ENCODE measurements at regions not wholly inside any gene's neighbourhood (a gene's known extent, or its start where the extent isn't known, plus 50 kb on each side); places are given as distances from the start of the nearest gene placed in this dataset.

DNA sequence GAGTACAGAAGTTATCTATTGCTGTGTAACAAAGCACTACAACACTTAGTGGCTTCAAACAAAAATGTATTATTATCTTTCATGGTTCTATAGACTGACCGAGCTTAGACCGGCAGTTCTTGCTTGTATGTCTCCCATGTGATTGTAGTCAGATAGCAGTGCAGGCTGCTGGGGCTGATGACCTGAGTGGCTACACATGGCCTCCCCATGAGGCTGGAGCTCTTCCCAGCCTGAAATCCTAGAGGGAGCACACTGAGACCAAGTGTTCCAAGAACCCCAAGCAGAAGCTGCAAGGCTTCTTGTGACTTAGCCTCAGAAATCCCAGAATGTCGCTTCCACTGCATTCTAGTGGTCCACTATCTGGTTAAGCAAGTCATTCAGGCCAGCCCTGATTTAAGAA is 141.2 kb upstream of the TLE3 start:
- TF ChIP-seq POLR2AphosphoS5 (IDR thresholded peaks at IDR 0.05; ENCODE audit: low read depth, low read length): no peak
- TF ChIP-seq, protein P1, sequence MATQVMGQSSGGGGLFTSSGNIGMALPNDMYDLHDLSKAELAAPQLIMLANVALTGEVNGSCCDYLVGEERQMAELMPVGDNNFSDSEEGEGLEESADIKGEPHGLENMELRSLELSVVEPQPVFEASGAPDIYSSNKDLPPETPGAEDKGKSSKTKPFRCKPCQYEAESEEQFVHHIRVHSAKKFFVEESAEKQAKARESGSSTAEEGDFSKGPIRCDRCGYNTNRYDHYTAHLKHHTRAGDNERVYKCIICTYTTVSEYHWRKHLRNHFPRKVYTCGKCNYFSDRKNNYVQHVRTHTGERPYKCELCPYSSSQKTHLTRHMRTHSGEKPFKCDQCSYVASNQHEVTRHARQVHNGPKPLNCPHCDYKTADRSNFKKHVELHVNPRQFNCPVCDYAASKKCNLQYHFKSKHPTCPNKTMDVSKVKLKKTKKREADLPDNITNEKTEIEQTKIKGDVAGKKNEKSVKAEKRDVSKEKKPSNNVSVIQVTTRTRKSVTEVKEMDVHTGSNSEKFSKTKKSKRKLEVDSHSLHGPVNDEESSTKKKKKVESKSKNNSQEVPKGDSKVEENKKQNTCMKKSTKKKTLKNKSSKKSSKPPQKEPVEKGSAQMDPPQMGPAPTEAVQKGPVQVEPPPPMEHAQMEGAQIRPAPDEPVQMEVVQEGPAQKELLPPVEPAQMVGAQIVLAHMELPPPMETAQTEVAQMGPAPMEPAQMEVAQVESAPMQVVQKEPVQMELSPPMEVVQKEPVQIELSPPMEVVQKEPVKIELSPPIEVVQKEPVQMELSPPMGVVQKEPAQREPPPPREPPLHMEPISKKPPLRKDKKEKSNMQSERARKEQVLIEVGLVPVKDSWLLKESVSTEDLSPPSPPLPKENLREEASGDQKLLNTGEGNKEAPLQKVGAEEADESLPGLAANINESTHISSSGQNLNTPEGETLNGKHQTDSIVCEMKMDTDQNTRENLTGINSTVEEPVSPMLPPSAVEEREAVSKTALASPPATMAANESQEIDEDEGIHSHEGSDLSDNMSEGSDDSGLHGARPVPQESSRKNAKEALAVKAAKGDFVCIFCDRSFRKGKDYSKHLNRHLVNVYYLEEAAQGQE (IDR thresholded peaks at IDR 0.05; ENCODE audit: insufficient read depth in 1 of 2, low read depth in 2 of 2, low read length in 2 of 2): no peak
- TF ChIP-seq TAF1 (IDR thresholded peaks at IDR 0.05; ENCODE audit: borderline replicate concordance, insufficient read depth, low read length): no peak
